OCI-LY1 (cell line): ENCODE measurements at regions not wholly inside any gene's neighbourhood (a gene's known extent, or its start where the extent isn't known, plus 50 kb on each side); places are given as distances from the start of the nearest gene placed in this dataset.

Source experiments
- CTCF ChIP-seq: fragments of 200-600 bp; sonication (generic), shearing (Covaris generic); IDR thresholded peaks from 2 replicates; pipeline ENCODE4 v1.5.1; 2017; ENCODE audit warnings: mild to moderate bottlenecking, antibody characterized with exemption, low read length, moderate library complexity, mixed read lengths
- EZH2 ChIP-seq: fragments of 200-600 bp; sonication (generic), shearing (Covaris generic); IDR thresholded peaks from 2 replicates; pipeline ENCODE4 v1.8.0; 2017; ENCODE audit warnings: borderline replicate concordance, mixed run types, mild to moderate bottlenecking, antibody characterized with exemption, low read length, moderate library complexity, mixed read lengths

- TF ChIP-seq CTCF (no peak), EZH2 (no peak)
These were observed 167.5 kb upstream of the ITGA4 start for GRCh38 chr2:181289698-181290097.
